Endothelial cell of umbilical vein (primary cell): ENCODE measurements at regions not wholly inside any gene's neighbourhood (a gene's known extent, or its start where the extent isn't known, plus 50 kb on each side); places are given as distances from the start of the nearest gene placed in this dataset.

ENCODE experiments used
- CTCF ChIP-seq, 2 donors: IDR thresholded peaks; 1 replicate in 1 of 2; 2 replicates in 1 of 2; pipeline ENCODE4 v1.5.1; 2011; ENCODE audit warnings: low read length in 2 of 2, mild to moderate bottlenecking in 2 of 2, moderate library complexity in 2 of 2, control low read depth in 1 of 2, inconsistent platforms in 1 of 2, low read depth in 1 of 2; ENCODE audit not compliant: insufficient read depth in 1 of 2; ENCODE audit errors: extremely low read depth in 1 of 2
- EZH2 ChIP-seq: IDR thresholded peaks from 2 replicates; pipeline ENCODE4 v1.6.1; 2012; ENCODE audit warnings: borderline replicate concordance, low read depth, mild to moderate bottlenecking, moderate library complexity, low read length, inconsistent platforms; ENCODE audit not compliant: severe bottlenecking
- FOS ChIP-seq: IDR thresholded peaks from 2 replicates; pipeline ENCODE4 v1.6.1; 2011; ENCODE audit warnings: mild to moderate bottlenecking, low read length, moderate library complexity, borderline replicate concordance; ENCODE audit not compliant: insufficient read depth
- JUN ChIP-seq: IDR thresholded peaks from 2 replicates; pipeline ENCODE4 v1.6.1; 2011; ENCODE audit warnings: borderline replicate concordance, low read depth; ENCODE audit not compliant: insufficient read length, insufficient read depth
- MAX ChIP-seq: IDR thresholded peaks from 2 replicates; pipeline ENCODE4 v1.6.1; 2011; ENCODE audit not compliant: insufficient read depth, insufficient read length
- MYC ChIP-seq: IDR thresholded peaks from one replicate; pipeline ENCODE4 v1.6.1; 2011; ENCODE audit warnings: mild to moderate bottlenecking, low read depth, low read length
- POLR2A ChIP-seq: IDR thresholded peaks from 2 replicates; pipeline ENCODE4 v1.6.1; 2012; ENCODE audit warnings: low read depth, mild to moderate bottlenecking, control low read depth, low read length
- POLR2AphosphoS5 ChIP-seq: IDR thresholded peaks from 2 replicates; pipeline ENCODE4 v1.6.1; 2012; ENCODE audit warnings: low read depth, mild to moderate bottlenecking, control low read depth, low read length, moderate library complexity; ENCODE audit not compliant: insufficient read depth

GRCh38 chr11:87573708-87574107 is 536.0 kb downstream of the TMEM135 start:
- TF ChIP-seq POLR2A (no peak), EZH2 (no peak), CTCF (IDR thresholded peaks at IDR 0.05; ENCODE audit: extremely low read depth in 1 of 2, insufficient read depth in 1 of 2, low read depth in 1 of 2, low read length in 2 of 2) (no peak), JUN (no peak), POLR2AphosphoS5 (no peak), FOS (no peak), MYC (no peak), MAX (no peak)
